D721Med (cell line): ENCODE measurements at regions not wholly inside any gene's neighbourhood (a gene's known extent, or its start where the extent isn't known, plus 50 kb on each side); places are given as distances from the start of the nearest gene placed in this dataset.

Experiments used
- DNase-seq: peaks from one replicate; pipeline ENCODE4 v3.0.0; 2011; ENCODE audit warnings: low spot score; ENCODE audit not compliant: insufficient read length
- FAIRE-seq: peaks from 2 replicates; lab custom pipeline; 2011; peaks lifted over from hg19 to GRCh38; lab: Jason Lieb, UNC
- CTCF ChIP-seq: IDR thresholded peaks from 2 replicates; pipeline ENCODE4 v1.5.1; 2012; ENCODE audit warnings: mild to moderate bottlenecking, control low read depth; ENCODE audit not compliant: insufficient read depth; ENCODE audit errors: missing control alignments

- TF ChIP-seq CTCF = no peak
- no peak for FAIRE-seq
- DNase-seq = no peak
Measured at GRCh38 chr1:119316870-119317416, 51.6 kb upstream of the HAO2 start.

- FAIRE-seq (no peak), DNase-seq (no peak)
- TF ChIP-seq CTCF = no peak
Measured at GRCh38 chr1:119318466-119319309, 49.9 kb upstream of the HAO2 start.
